ENCODE measurements at regions not wholly inside any gene's neighbourhood (a gene's known extent, or its start where the extent isn't known, plus 50 kb on each side); places are given as distances from the start of the nearest gene placed in this dataset.

GRCh38 chr12:92442782-92443181, 260.0 kb upstream of the PLEKHG7 start:
- TF ChIP-seq ZFX (IDR thresholded peaks at IDR 0.05) (no peak), CTCF (conservative IDR thresholded peaks at IDR 0.05) (no peak)
- H3K27ac ChIP-seq: no peak overlapping the region

GRCh38 chr12:92440072-92440471, 262.7 kb upstream of the PLEKHG7 start:
- TF ChIP-seq ZFX (IDR thresholded peaks at IDR 0.05) (no peak), CTCF (conservative IDR thresholded peaks at IDR 0.05) (no peak)

GRCh38 chr12:92439420-92439805, 263.4 kb upstream of the PLEKHG7 start:
- H3K27ac ChIP-seq: no peak overlapping the region
- TF ChIP-seq ZFX (IDR thresholded peaks at IDR 0.05) (no peak), CTCF (conservative IDR thresholded peaks at IDR 0.05) (no peak)

More at GRCh38 chr12:92440072-92440471, 262.7 kb upstream of the PLEKHG7 start:
- H3K27ac ChIP-seq: no peak overlapping the region

GRCh38 chr12:92438641-92439419, 264.0 kb upstream of the PLEKHG7 start:
- TF ChIP-seq ZFX (IDR thresholded peaks at IDR 0.05) (no peak), CTCF (conservative IDR thresholded peaks at IDR 0.05) (no peak)
- no peak overlapping the region for H3K27ac ChIP-seq

GRCh38 chr12:92437452-92437851, 265.3 kb upstream of the PLEKHG7 start:
- H3K27ac ChIP-seq: no peak overlapping the region
- TF ChIP-seq CTCF (conservative IDR thresholded peaks at IDR 0.05) (no peak), ZFX (IDR thresholded peaks at IDR 0.05) (no peak)

GRCh38 chr12:92436856-92437255, 265.9 kb upstream of the PLEKHG7 start:
- no peak overlapping the region for H3K27ac ChIP-seq
- TF ChIP-seq ZFX (IDR thresholded peaks at IDR 0.05): no peak
- no peak for TF ChIP-seq CTCF (conservative IDR thresholded peaks at IDR 0.05)

- TF ChIP-seq CTCF (conservative IDR thresholded peaks at IDR 0.05) (no peak), ZFX (IDR thresholded peaks at IDR 0.05) (no peak)
- H3K27ac ChIP-seq: no peak overlapping the region
These were observed 268.2 kb upstream of the PLEKHG7 start for GRCh38 chr12:92434607-92435025.
